Fibroblast of villous mesenchyme (primary cell): ENCODE measurements at regions not wholly inside any gene's neighbourhood (a gene's known extent, or its start where the extent isn't known, plus 50 kb on each side); places are given as distances from the start of the nearest gene placed in this dataset.
"Not testable (repeated sequence)": the region's sequence is repeated elsewhere in the genome, so short reads cannot be mapped to it uniquely, and the experiment has no call there.

ENCODE experiments used
- DNase-seq: peaks from one replicate; pipeline ENCODE4 v3.0.0-alpha.2; 2010; ENCODE audit warnings: low read depth
- H3K4me3 ChIP-seq: 2 replicates; pipeline ENCODE4 v1.5.1; 2011; ENCODE audit warnings: low read depth, mild to moderate bottlenecking, low read length
- CTCF ChIP-seq: IDR thresholded peaks from 2 replicates; pipeline ENCODE4 v1.5.1; 2012; ENCODE audit warnings: low read depth, mild to moderate bottlenecking, low read length; ENCODE audit not compliant: insufficient read depth

- H3K4me3 ChIP-seq = no peak overlapping the region
- DNase-seq = no peak
- TF ChIP-seq CTCF = no peak
These were observed 60.4 kb upstream of the UBASH3B start for GRCh38 chr11:122594986-122595645.

GRCh38 chr11:122593473-122594420 lies 61.8 kb upstream of the UBASH3B start:
- TF ChIP-seq CTCF = no peak
- no peak overlapping the region for H3K4me3 ChIP-seq
- DNase-seq = no peak

GRCh38 chr11:122592641-122593040 lies 62.9 kb upstream of the UBASH3B start:
- TF ChIP-seq CTCF = no peak
- no peak for DNase-seq
- H3K4me3 ChIP-seq = no peak overlapping the region

- peak; percentile 22 for DNase-seq
- no peak overlapping the region for H3K4me3 ChIP-seq
- TF ChIP-seq CTCF = no peak
These were observed 70.9 kb upstream of the UBASH3B start for GRCh38 chr11:122584670-122585069.

GRCh38 chr11:122580071-122580470 lies 75.5 kb upstream of the UBASH3B start:
- DNase-seq, H3K4me3 ChIP-seq: not testable (repeated sequence)

GRCh38 chr11:122578171-122578825 lies 77.2 kb upstream of the UBASH3B start:
- TF ChIP-seq CTCF = peak; percentile 15
- no peak for DNase-seq
- no peak overlapping the region for H3K4me3 ChIP-seq

- DNase-seq = no peak
- H3K4me3 ChIP-seq = no peak overlapping the region
- no peak for TF ChIP-seq CTCF
These were observed 82.9 kb upstream of the UBASH3B start for GRCh38 chr11:122572592-122572991.
